Mucosa of descending colon (tissue), 3 donors: ENCODE measurements at regions not wholly inside any gene's neighbourhood (a gene's known extent, or its start where the extent isn't known, plus 50 kb on each side); places are given as distances from the start of the nearest gene placed in this dataset.

Experiments used
- ATAC-seq: fragments of 200-7000 bp; cut with Tn5 transposase; one replicate; pipeline ENCODE4 v1.9.1; 2020; ENCODE audit warnings: mild to moderate bottlenecking, moderate library complexity
- DNase-seq, 3 donors: peaks; one replicate each; pipeline ENCODE4 v3.0.0-alpha.2; 2020
- H3K36me3 ChIP-seq: fragments of 200-600 bp; one replicate; pipeline ENCODE4 v1.8.0; 2021; ENCODE audit warnings: low read depth, mild to moderate bottlenecking
- H3K4me1 ChIP-seq: fragments of 200-600 bp; one replicate; pipeline ENCODE4 v1.8.0; 2021; ENCODE audit warnings: low read depth, mild to moderate bottlenecking
- H3K4me3 ChIP-seq: fragments of 200-600 bp; one replicate; pipeline ENCODE4 v1.8.0; 2021; ENCODE audit warnings: mild to moderate bottlenecking
- H3K9me3 ChIP-seq: fragments of 200-600 bp; one replicate; pipeline ENCODE4 v1.8.0; 2021; ENCODE audit warnings: mild to moderate bottlenecking
- CTCF ChIP-seq: fragments of 200-600 bp; IDR thresholded peaks from one replicate; pipeline ENCODE4 v1.8.0; 2022; ENCODE audit warnings: antibody characterized with exemption, mild to moderate bottlenecking
- intact Hi-C, 2 donors: fragments of 100-400 bp; cut with DNase I in 1 of 2; cut with micrococcal nuclease in 1 of 2; formaldehyde crosslinking; loops; one replicate each; pipeline versions ENCODE4 v1.11.0 to v1.11.1; 2022; cut with DNase I, micrococcal nuclease
- donor health status: DM: no; HTN: no; CAD: no; lungs with moderate emphysema.
- donor health status: DM: no; HTN: no; CAD: no.
- donor health status: DM: no; HTN: yes; CAD: no.

GRCh38 chrX:3527166-3527565 lies 180.7 kb upstream of the MXRA5 start:
- no peak for ATAC-seq

DNA sequence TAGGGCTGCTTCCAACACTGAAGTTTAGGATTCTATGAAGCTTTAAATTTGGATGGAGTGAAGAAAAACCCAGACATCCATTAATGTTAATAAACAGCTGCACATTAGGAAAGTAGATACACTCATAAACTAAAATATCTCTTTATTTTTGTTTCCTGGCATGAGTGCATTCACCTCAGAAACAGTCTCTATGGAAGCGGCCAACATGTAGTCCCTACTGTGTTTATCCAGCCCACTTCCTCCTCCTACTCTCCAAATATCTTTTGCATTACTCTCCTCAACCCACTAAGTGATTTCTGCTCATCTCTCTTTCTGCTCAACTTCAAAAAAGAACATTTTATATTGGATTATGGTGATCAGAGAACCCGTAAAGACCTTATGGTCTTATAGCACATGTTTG lies 180.3 kb upstream of the MXRA5 start:
- H3K9me3 ChIP-seq: no peaks in the 10 kb centered on the region
- no peak for ATAC-seq
- H3K36me3 ChIP-seq: no peaks in the 10 kb centered on the region
- H3K4me3 ChIP-seq: no peak overlapping the region
- no peak for TF ChIP-seq CTCF
- DNase-seq: no peak
- no peaks in the 10 kb centered on the region for H3K4me1 ChIP-seq
- intact Hi-C loops: no loop called here

More at GRCh38 chrX:3527166-3527565, 180.7 kb upstream of the MXRA5 start:
- no peak for DNase-seq
- intact Hi-C loops: no loop called here
- Histone ChIP-seq H3K9me3 (no peaks in the 10 kb centered on the region), H3K36me3 (no peaks in the 10 kb centered on the region), H3K4me3 (no peak overlapping the region), H3K4me1 (no peaks in the 10 kb centered on the region)
- no peak for TF ChIP-seq CTCF

- no peaks in the 10 kb centered on the region for H3K36me3 ChIP-seq
- H3K4me1 ChIP-seq: no peaks in the 10 kb centered on the region
- intact Hi-C loops: no loop called here
Measured at GRCh38 chrX:3526071-3526470, 179.6 kb upstream of the MXRA5 start.

GRCh38 chrX:3522101-3522650 lies 175.7 kb upstream of the MXRA5 start:
- no peaks in the 10 kb centered on the region for H3K4me1 ChIP-seq
- H3K9me3 ChIP-seq: no peaks in the 10 kb centered on the region
- no peak overlapping the region for H3K4me3 ChIP-seq
- no peaks in the 10 kb centered on the region for H3K36me3 ChIP-seq
- TF ChIP-seq CTCF: no peak
- intact Hi-C loops: no loop called here
- DNase-seq: no peak
- ATAC-seq: no peak

More at GRCh38 chrX:3526071-3526470, 179.6 kb upstream of the MXRA5 start:
- H3K4me3 ChIP-seq: no peak overlapping the region
- no peak for ATAC-seq
- no peak for DNase-seq
- H3K9me3 ChIP-seq: no peaks in the 10 kb centered on the region
- no peak for TF ChIP-seq CTCF

GRCh38 chrX:3521396-3521795 lies 174.9 kb upstream of the MXRA5 start:
- ATAC-seq: no peak
- no peak for TF ChIP-seq CTCF
- DNase-seq: no peak
- Histone ChIP-seq H3K4me1 (no peaks in the 10 kb centered on the region), H3K36me3 (no peaks in the 10 kb centered on the region), H3K4me3 (no peak overlapping the region), H3K9me3 (no peaks in the 10 kb centered on the region)
- intact Hi-C loops: no loop called here

DNA sequence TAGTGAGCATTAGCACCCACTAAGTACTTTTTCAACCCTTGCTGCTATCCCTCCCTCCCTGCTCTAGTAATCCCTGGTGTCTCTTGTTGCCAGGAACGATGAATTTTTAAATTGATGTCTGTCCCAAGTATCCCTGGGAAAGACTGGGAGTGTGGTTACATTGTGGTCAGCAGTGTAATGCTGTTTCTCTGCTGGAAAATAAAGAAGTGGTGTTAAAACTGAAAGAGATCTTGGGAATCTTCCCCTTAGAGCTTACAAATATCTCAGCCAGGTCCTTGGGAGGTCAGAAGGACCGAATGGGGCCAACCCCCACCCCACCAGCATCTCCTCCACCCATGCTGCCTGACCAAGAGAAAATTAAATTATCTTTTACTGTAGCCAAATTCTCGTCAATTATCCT lies 174.5 kb upstream of the MXRA5 start:
- no peak for DNase-seq
- Histone ChIP-seq H3K4me3 (no peak overlapping the region), H3K36me3 (no peaks in the 10 kb centered on the region), H3K9me3 (no peaks in the 10 kb centered on the region), H3K4me1 (no peaks in the 10 kb centered on the region)
- no peak for ATAC-seq
- no peak for TF ChIP-seq CTCF
- intact Hi-C loops: no loop called here
